ENCODE measurements at regions not wholly inside any gene's neighbourhood (a gene's known extent, or its start where the extent isn't known, plus 50 kb on each side); places are given as distances from the start of the nearest gene placed in this dataset.

- intact Hi-C loops (cut with DNase I; ENCODE audit: low total_unique reads) = no loop called here
- H3K9me3 ChIP-seq = no peaks in the 10 kb centered on the region
- H3K27me3 ChIP-seq = no peaks in the 10 kb centered on the region
- DNase-seq = no peak
- 74 to 83% methylated on average over 1 to 2 of the region's 2 CpGs for WGBS, 2 donors (ENCODE audit: low coverage in 1 of 2)
- no peaks in the 10 kb centered on the region for H3K36me3 ChIP-seq
- no peak overlapping the region for H3K27ac ChIP-seq
- TF ChIP-seq POLR2A (IDR thresholded peaks at IDR 0.05) (no peak), EP300 (IDR thresholded peaks at IDR 0.05; ENCODE audit: low read depth) (no peak), POLR2AphosphoS5 (IDR thresholded peaks at IDR 0.05) (no peak)
- TF ChIP-seq, protein P1, sequence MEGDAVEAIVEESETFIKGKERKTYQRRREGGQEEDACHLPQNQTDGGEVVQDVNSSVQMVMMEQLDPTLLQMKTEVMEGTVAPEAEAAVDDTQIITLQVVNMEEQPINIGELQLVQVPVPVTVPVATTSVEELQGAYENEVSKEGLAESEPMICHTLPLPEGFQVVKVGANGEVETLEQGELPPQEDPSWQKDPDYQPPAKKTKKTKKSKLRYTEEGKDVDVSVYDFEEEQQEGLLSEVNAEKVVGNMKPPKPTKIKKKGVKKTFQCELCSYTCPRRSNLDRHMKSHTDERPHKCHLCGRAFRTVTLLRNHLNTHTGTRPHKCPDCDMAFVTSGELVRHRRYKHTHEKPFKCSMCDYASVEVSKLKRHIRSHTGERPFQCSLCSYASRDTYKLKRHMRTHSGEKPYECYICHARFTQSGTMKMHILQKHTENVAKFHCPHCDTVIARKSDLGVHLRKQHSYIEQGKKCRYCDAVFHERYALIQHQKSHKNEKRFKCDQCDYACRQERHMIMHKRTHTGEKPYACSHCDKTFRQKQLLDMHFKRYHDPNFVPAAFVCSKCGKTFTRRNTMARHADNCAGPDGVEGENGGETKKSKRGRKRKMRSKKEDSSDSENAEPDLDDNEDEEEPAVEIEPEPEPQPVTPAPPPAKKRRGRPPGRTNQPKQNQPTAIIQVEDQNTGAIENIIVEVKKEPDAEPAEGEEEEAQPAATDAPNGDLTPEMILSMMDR (IDR thresholded peaks at IDR 0.05) = no peak
- H3K4me3 ChIP-seq = no peak overlapping the region
- in situ Hi-C loops (cut with MboI; ENCODE audit: low pct_ligation_motif_present in 1 of 4, low pct_unique_long_range_greater_than_20kb in 1 of 4, low sequenced_read_pairs in 3 of 4) = loop anchor here in 1 of 4 donors (25.0 kb wide), 1 partner anchor 367 kb away; no protein-coding TSS in a partner anchor
- H3K4me1 ChIP-seq = peaks cover 0 to 14% (median 0%) of the 10 kb centered on the region in 4 donors
These were observed 59.5 kb downstream of the PTGS2 start for GRCh38 chr1:186620566-186621350.

DNA sequence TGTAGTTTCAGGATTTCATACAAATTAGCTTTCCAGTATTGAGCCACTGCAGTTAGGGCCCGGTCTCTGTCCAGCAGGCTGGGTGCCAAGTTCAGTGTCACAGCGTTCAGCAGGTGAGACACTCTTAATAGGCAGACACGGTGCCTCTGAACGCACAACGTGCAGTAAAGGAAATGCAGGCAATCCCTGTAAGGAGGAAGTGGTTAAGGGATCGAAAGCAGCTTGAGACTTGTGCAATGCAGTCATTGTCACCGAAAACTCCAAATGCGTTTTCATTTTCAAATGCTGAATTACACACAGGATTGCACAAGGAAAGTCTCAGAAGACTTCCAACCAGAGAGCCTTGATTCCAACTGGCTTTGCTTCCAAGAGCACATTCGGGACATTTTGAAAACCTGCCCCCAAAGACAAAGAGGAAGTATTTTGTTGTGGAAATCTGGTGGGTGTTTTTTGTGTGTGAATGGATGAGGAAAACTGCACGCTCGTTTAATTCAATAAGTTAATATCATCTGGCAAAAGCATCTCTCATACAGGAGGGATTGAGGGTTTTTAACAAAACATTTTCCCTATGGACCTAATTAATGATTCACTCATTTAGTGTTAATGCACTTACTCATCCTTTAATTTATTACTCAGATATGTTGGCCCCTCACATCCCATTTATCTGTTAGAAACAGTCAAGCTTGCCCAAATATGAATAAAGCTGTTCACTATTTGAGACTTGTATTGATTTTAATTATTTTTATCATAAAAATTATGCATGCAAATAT, 61.6 kb downstream of the PTGS2 start:
- no peaks in the 10 kb centered on the region for H3K9me3 ChIP-seq
- peak in 1 of 3 donors; percentile 37 for TF ChIP-seq POLR2AphosphoS5 (IDR thresholded peaks at IDR 0.05)
- no peak for TF ChIP-seq POLR2A (IDR thresholded peaks at IDR 0.05)
- no peaks in the 10 kb centered on the region for H3K27me3 ChIP-seq
- peak overlapping the region in 3 of 4 donors; percentile 1 to 43 (median 17) for H3K27ac ChIP-seq
- 16 to 19% methylated on average over 9 to 11 of the region's 11 CpGs for WGBS, 2 donors (ENCODE audit: low coverage in 1 of 2)
- H3K4me3 ChIP-seq = peak overlapping the region in 2 of 4 donors; percentile 12 to 40
- in situ Hi-C loops (cut with MboI; ENCODE audit: low pct_ligation_motif_present in 1 of 4, low pct_unique_long_range_greater_than_20kb in 1 of 4, low sequenced_read_pairs in 3 of 4) = loop anchor here in 3 of 4 donors (10.0 to 25.0 kb wide), 2 partner anchors 366 to 369 kb away; no protein-coding TSS in a partner anchor
- intact Hi-C loops (cut with DNase I; ENCODE audit: low total_unique reads) = loop anchor here (10.0 kb wide), 1 partner anchor 296 kb away; no protein-coding TSS in a partner anchor
- peak; percentile 66 for DNase-seq
- no peaks in the 10 kb centered on the region for H3K36me3 ChIP-seq
- peaks cover 0 to 14% (median 0%) of the 10 kb centered on the region in 4 donors for H3K4me1 ChIP-seq

GRCh38 chr1:186617926-186618325, 62.3 kb downstream of the PTGS2 start:
- intact Hi-C loops (cut with DNase I; ENCODE audit: low total_unique reads) = loop anchor here (10.0 kb wide), 1 partner anchor 297 kb away; no protein-coding TSS in a partner anchor
- H3K27me3 ChIP-seq = no peaks in the 10 kb centered on the region
- no peaks in the 10 kb centered on the region for H3K36me3 ChIP-seq
- no peaks in the 10 kb centered on the region for H3K9me3 ChIP-seq
- in situ Hi-C loops (cut with MboI; ENCODE audit: low pct_ligation_motif_present in 1 of 4, low pct_unique_long_range_greater_than_20kb in 1 of 4, low sequenced_read_pairs in 3 of 4) = loop anchor here in 3 of 4 donors (10.0 to 25.0 kb wide), 2 partner anchors 367 to 369 kb away; no protein-coding TSS in a partner anchor
- TF ChIP-seq POLR2AphosphoS5 (IDR thresholded peaks at IDR 0.05) = no peak
- TF ChIP-seq POLR2A (IDR thresholded peaks at IDR 0.05) = no peak
- TF ChIP-seq, protein P1 (IDR thresholded peaks at IDR 0.05) = no peak
- TF ChIP-seq EP300 (IDR thresholded peaks at IDR 0.05; ENCODE audit: low read depth) = no peak
- peak overlapping the region in 3 of 4 donors; percentile 1 to 43 (median 17) for H3K27ac ChIP-seq
- peak overlapping the region in 1 of 4 donors; percentile 40 for H3K4me3 ChIP-seq
- peaks cover 0 to 14% (median 0%) of the 10 kb centered on the region in 4 donors for H3K4me1 ChIP-seq
- 28 to 38% methylated on average over 5 to 7 of the region's 7 CpGs for WGBS, 2 donors (ENCODE audit: low coverage in 1 of 2)
- DNase-seq = no peak

GRCh38 chr1:186616511-186616910, 63.7 kb downstream of the PTGS2 start:
- Histone ChIP-seq H3K27ac (no peak overlapping the region), H3K4me1 (peaks cover 0 to 14% (median 0%) of the 10 kb centered on the region in 4 donors), H3K27me3 (no peaks in the 10 kb centered on the region), H3K36me3 (no peaks in the 10 kb centered on the region), H3K4me3 (no peak overlapping the region), H3K9me3 (no peaks in the 10 kb centered on the region)
- TF ChIP-seq, protein P1 (IDR thresholded peaks at IDR 0.05) = no peak
- TF ChIP-seq POLR2AphosphoS5 (IDR thresholded peaks at IDR 0.05) = no peak
- no peak for TF ChIP-seq POLR2A (IDR thresholded peaks at IDR 0.05)
- TF ChIP-seq EP300 (IDR thresholded peaks at IDR 0.05; ENCODE audit: low read depth) = no peak
- intact Hi-C loops (cut with DNase I; ENCODE audit: low total_unique reads) (loop anchor here (10.0 kb wide), 1 partner anchor 298 kb away; no protein-coding TSS in a partner anchor), in situ Hi-C loops (cut with MboI; ENCODE audit: low pct_ligation_motif_present in 1 of 4, low pct_unique_long_range_greater_than_20kb in 1 of 4, low sequenced_read_pairs in 3 of 4) (loop anchor here in 3 of 4 donors (10.0 to 25.0 kb wide), 2 partner anchors 368 to 371 kb away; no protein-coding TSS in a partner anchor)
- no peak for DNase-seq
